ENCODE measurements at regions not wholly inside any gene's neighbourhood (a gene's known extent, or its start where the extent isn't known, plus 50 kb on each side); places are given as distances from the start of the nearest gene placed in this dataset.

DNA sequence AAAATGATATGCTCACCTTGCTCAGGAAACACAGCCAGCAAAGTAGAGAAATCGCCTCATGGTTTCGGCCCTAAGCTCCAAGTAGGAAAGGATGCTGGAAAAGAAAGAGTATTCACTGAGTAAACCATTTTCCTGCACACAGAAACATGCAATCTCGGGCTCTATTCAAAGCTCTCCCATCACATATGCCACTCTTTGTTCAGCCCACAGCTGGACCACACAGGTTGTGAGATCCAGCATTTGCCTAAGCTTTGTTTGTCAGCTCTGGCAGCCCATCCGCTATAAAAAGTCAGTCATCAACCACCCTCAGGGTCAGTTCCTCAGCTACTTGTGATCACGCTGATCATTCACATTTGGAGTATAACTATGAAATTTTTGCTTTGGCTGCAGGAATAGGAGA lies 96.5 kb upstream of the SMARCA2 start:
- no peak for TF ChIP-seq POLR2AphosphoS5 (IDR thresholded peaks at IDR 0.05; ENCODE audit: borderline replicate concordance, low read depth, low read length)
- TF ChIP-seq EZH2 (IDR thresholded peaks at IDR 0.05): no peak
- TF ChIP-seq FOXP2 (optimal IDR thresholded peaks at IDR 0.05; ENCODE audit: control extremely low read depth, extremely low read length, insufficient read depth): no peak
